Astrocyte of the cerebellum (primary cell): ENCODE measurements at regions not wholly inside any gene's neighbourhood (a gene's known extent, or its start where the extent isn't known, plus 50 kb on each side); places are given as distances from the start of the nearest gene placed in this dataset.

ENCODE experiments used
- DNase-seq: peaks from one replicate; pipeline ENCODE4 v3.0.0-alpha.2; 2011; ENCODE audit warnings: low read depth
- H3K4me3 ChIP-seq: 2 replicates; pipeline ENCODE4 v1.5.1; 2011; ENCODE audit warnings: mild to moderate bottlenecking, low read depth, low read length, moderate library complexity
- CTCF ChIP-seq: IDR thresholded peaks from 2 replicates; pipeline ENCODE4 v1.5.1; 2012; ENCODE audit warnings: low read length, low read depth, moderate library complexity, mild to moderate bottlenecking; ENCODE audit errors: missing control alignments
- in situ Hi-C: cut with HindIII; loops from 2 replicates; pipeline ENCODE4 v1.10.0; 2017; ENCODE audit warnings: low sequenced_read_pairs

- H3K4me3 ChIP-seq, result no peak overlapping the region
- DNase-seq, result no peak
- TF ChIP-seq CTCF, result no peak
- in situ Hi-C loops, result no loop called here
These were observed 435.6 kb upstream of the NPVF start for GRCh38 chr7:25663877-25664276.

- no peak for DNase-seq
- in situ Hi-C loops, result no loop called here
- TF ChIP-seq CTCF, result no peak
- H3K4me3 ChIP-seq, result no peak overlapping the region
These were observed 436.3 kb upstream of the NPVF start for GRCh38 chr7:25664593-25664992.

GRCh38 chr7:25665374-25665773 lies 437.1 kb upstream of the NPVF start:
- in situ Hi-C loops, result no loop called here
- DNase-seq, result no peak
- TF ChIP-seq CTCF, result no peak
- no peak overlapping the region for H3K4me3 ChIP-seq

- no peak for TF ChIP-seq CTCF
- in situ Hi-C loops, result no loop called here
- H3K4me3 ChIP-seq, result no peak overlapping the region
- no peak for DNase-seq
These were observed 437.8 kb upstream of the NPVF start for GRCh38 chr7:25665903-25666670.

GRCh38 chr7:25666671-25667060 lies 438.4 kb upstream of the NPVF start:
- TF ChIP-seq CTCF, result no peak
- in situ Hi-C loops, result no loop called here
- no peak overlapping the region for H3K4me3 ChIP-seq
- DNase-seq, result no peak

- H3K4me3 ChIP-seq, result no peak overlapping the region
- TF ChIP-seq CTCF, result no peak
- in situ Hi-C loops, result no loop called here
- DNase-seq, result no peak
These were observed 441.0 kb upstream of the NPVF start for GRCh38 chr7:25669281-25669781.
